ENCODE measurements at regions not wholly inside any gene's neighbourhood (a gene's known extent, or its start where the extent isn't known, plus 50 kb on each side); places are given as distances from the start of the nearest gene placed in this dataset.

DNA sequence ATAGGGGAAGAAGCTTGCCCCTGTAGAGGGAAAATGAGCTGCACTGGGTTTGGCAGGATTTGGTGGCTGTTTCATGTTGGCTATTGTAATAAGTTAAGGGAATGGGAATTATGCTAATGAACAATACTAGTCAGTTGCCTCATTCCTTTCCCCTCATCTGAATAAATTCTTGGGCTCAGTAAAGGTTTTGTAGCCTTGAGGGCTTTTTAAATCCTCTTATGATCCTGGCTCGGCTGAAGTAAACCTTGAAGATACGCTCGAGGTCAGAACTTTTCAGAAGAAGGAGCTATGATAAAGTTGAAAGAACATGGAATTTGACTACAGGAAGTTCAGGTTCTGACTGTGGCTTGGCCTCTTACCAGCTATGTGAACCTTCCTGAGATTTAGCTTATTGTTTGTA, 448.7 kb downstream of the RAB38 start:
- no peak overlapping the region for H3K27ac Mint-ChIP-seq
- no peak overlapping the region for H2BK12ac ChIP-seq (ENCODE audit: insufficient read length, low read depth, low read length)
- no peaks in the 10 kb centered on the region for H3K79me1 ChIP-seq (ENCODE audit: insufficient read depth, low read depth, low read length, poor library complexity, severe bottlenecking)
- no peak overlapping the region for H3K9ac ChIP-seq (ENCODE audit: extremely low read depth, insufficient read length, low read length)
- H3K9me3 ChIP-seq (ENCODE audit: control insufficient read depth, low read depth, low read length): no peaks in the 10 kb centered on the region
- H3K14ac ChIP-seq (ENCODE audit: insufficient read depth, low read length): no peak overlapping the region
- no peak overlapping the region for H2BK15ac ChIP-seq (ENCODE audit: low read depth, low read length)
- no CpG with 5 or more reads among the region's 3 CpGs for WGBS (ENCODE audit: extremely low coverage, insufficient read length, low lambda C conversion rate)
- H3K79me2 ChIP-seq (ENCODE audit: insufficient read depth, low read length): no peaks in the 10 kb centered on the region
- no peak overlapping the region for H2BK20ac ChIP-seq (ENCODE audit: low read depth, low read length, poor library complexity, severe bottlenecking)
- H3K27me3 Mint-ChIP-seq (ENCODE audit: low read depth): no peaks in the 10 kb centered on the region
- H3K27me3 ChIP-seq (ENCODE audit: insufficient read depth, low read length): no peaks in the 10 kb centered on the region
- H4K5ac ChIP-seq (ENCODE audit: insufficient read length, low read depth, low read length): no peak overlapping the region
- no peaks in the 10 kb centered on the region for H3K4me1 ChIP-seq (ENCODE audit: insufficient read depth, low read length)
- no peak overlapping the region for H3K4me3 Mint-ChIP-seq
- H2AFZ ChIP-seq (ENCODE audit: low read length): no peak overlapping the region
- H4K91ac ChIP-seq (ENCODE audit: insufficient read length, low read depth, low read length): no peak overlapping the region
- H4K20me1 ChIP-seq (ENCODE audit: control insufficient read depth, insufficient read depth, insufficient read length): no peaks in the 10 kb centered on the region
- H4K8ac ChIP-seq (replicated peaks; ENCODE audit: insufficient read length, low read depth, low read length): no peak overlapping the region
- no peak overlapping the region for H3K4ac ChIP-seq (ENCODE audit: low read depth, low read length)
- H2BK120ac ChIP-seq (ENCODE audit: low read depth, low read length, poor library complexity, severe bottlenecking): no peak overlapping the region
- peaks cover 3 to 9% of the 10 kb centered on the region in 2 experiments; a peak in 3 of 4 replicates for H3K4me1 Mint-ChIP-seq
- H3K4me2 ChIP-seq (ENCODE audit: insufficient read depth, insufficient read length, low read length): no peak overlapping the region
- H3K23ac ChIP-seq (ENCODE audit: insufficient read length, low read depth, low read length): no peak overlapping the region
- H2AK5ac ChIP-seq (ENCODE audit: insufficient read length, low read length): no peak overlapping the region
- H3T11ph ChIP-seq (ENCODE audit: low read length): no peak overlapping the region
- H3K18ac ChIP-seq (ENCODE audit: insufficient read length, low read depth, low read length): no peak overlapping the region
- no peak overlapping the region for H3K27ac ChIP-seq (ENCODE audit: insufficient read length, low read depth, low read length)
- no peak for TF ChIP-seq CTCF (conservative IDR thresholded peaks at IDR 0.05)
- DNase-seq: no peak
- H3K36me3 Mint-ChIP-seq (ENCODE audit: insufficient read depth in 1 of 3, low read depth in 3 of 3): no peaks in the 10 kb centered on the region
- H3K9me3 Mint-ChIP-seq: no peaks in the 10 kb centered on the region
- no peak overlapping the region for H3K56ac ChIP-seq (ENCODE audit: insufficient read length, low read depth, low read length)
- H3K23me2 ChIP-seq (ENCODE audit: insufficient read length, low read depth, low read length, poor library complexity, severe bottlenecking): no peaks in the 10 kb centered on the region
- no peak overlapping the region for H2BK5ac ChIP-seq (ENCODE audit: insufficient read length, low read length)

Data from H9 (cell line).